NCI-H146 (cell line): ENCODE measurements at regions not wholly inside any gene's neighbourhood (a gene's known extent, or its start where the extent isn't known, plus 50 kb on each side); places are given as distances from the start of the nearest gene placed in this dataset.
A peak's percentile ranks its signal among the peaks of the same experiment; 100 is the strongest.

Experiments
- DNase-seq: peaks from one replicate; lab custom pipeline; 2025; lab: John Stamatoyannopoulos, UW

DNA sequence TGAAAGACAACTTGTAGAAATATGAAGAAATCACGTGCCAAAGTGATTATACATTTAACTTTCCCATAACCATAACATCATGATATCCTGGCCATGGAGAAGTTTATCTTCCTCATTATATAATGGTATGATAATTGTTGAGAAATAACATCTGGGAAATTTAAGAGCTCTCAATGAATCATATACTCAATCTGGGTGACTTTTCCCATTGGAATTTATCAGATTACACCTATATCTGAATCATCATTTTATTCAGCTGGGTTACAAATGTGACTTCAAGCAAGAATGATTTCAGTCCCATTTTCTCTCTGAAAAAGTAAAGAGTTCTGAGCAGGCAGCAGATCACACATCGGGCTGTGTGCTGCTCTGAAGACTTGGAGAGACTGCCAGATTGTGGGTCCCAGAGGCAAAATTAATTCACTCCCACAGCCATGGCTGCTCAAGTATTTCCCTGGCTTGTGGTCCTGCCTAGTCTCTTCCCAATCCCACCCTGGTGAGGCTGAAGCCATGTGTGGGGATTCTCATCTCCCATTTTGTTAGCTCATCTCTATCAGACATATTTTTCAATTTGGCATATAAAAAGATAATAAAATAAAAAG is 278.0 kb downstream of the MRPL39 start:
- no peak for DNase-seq

DNA sequence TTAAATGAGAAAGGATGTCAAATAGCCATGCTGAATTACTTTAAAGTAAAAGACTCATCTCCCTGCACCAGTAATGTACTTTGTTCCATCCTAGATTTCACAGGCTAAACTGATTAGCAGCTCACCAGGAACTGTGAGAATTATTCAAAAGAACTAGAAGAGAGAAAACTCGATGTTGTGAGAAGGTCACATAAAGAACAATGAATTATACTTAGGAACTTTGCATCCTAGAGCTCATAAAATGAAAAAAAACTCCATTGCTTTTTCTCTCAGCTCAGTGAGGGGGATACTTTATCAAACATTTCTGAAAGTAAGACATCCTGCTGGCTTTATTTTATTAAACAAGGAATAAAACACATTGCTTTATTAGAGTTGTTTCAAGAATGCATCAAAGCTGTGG is 278.5 kb downstream of the MRPL39 start:
- DNase-seq, result no peak

DNA sequence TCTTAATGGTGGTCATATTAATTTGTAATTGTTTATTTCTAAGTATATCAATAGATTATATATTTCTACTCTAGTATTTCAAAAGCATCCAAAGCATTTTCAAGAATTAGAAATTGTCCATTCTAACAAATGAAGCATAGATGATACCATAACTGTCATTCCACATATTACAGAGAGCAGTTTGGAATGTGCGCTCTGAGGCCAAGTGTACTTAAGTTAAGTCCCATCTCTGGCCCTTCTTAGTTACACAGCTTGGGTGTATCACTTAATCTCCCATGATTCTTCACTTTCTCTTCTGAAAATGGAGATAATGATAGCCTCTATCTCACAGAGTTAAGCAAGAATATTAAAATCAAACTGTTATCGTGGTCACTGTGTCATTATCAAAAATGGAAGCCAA is 281.1 kb downstream of the MRPL39 start:
- no peak for DNase-seq

DNA sequence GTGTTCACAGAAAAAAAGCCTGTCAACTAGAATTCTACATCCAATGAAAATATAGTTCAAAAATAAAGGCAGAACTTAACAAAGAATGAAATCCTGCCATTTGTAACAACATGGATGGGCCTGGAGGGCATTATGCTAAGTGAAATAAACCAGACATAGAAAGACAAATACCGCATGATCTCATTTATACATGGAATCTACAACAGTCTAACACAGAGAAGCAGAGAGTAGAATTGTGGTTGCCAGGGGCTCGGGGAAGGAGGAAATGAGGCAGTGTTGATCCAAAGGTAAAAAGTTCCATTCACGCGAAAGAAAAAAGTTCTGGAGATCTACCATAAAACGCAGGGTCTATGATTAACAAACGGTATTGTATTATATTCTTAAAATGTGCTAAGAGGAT is 282.6 kb downstream of the MRPL39 start:
- DNase-seq, result no peak

DNA sequence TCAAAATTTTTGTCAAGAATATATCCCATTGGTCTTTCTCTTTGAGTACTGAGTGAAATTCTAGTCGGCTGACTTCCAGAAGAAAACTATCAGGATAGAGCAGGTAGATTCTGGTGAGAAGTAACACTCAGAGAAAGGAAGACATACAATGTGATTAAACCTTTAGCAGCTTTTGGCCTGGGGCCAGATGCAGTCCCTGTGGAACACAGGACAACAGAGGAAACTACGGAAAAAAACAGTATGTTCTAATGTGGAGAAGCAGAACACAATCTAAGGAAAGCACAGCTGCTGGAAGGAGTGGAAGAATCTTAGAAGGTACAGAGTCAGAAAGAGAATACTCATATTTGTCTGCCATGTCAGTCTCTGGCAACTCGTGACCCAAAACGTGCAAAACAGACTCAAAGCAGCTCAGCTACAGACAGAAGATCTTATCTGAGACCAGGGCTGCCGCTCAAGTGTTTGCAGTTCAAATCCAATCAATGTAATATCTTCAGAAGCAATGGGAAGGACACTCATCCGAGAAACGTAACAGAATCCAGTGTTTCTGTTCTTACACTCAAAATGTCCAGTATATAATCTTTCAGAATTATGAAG is 283.8 kb downstream of the MRPL39 start:
- DNase-seq, result no peak

DNA sequence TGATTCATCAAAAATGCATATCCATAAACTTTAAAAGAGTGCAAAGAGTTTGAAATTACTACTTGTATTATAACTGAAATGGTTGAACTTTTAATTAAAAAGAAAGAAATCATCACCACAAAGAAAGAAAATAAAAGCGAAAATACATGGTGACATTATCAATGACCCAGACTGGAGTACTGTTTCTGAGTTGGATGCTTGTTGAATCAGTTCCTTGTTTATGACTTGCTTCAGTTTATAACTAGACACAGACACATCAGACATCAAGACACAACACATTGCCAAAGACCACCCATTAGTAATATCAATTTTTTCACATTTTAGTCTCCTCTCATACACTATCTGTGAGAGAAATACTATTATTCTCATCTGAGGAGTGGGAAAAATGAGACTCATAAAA is 293.0 kb downstream of the MRPL39 start:
- no peak for DNase-seq

DNA sequence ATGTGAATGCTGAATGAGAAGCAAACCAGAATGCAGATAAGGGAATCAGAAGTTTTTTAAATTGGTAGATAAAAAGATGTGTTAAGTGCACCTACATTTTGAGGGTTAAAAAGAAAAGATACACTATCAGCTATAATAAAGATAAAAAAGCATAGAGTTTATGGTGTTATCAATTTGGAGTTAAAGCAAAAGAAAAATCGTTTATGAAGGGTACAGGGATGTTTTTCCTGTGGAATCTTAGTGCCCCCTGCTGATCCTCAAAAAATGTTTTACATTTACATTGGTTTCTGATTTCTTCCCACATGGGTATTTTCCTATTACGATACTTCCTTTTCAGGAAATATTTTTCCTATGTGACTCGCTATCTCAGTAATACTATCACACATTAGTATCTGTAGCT is 293.5 kb downstream of the MRPL39 start:
- DNase-seq, result peak; percentile 71

DNA sequence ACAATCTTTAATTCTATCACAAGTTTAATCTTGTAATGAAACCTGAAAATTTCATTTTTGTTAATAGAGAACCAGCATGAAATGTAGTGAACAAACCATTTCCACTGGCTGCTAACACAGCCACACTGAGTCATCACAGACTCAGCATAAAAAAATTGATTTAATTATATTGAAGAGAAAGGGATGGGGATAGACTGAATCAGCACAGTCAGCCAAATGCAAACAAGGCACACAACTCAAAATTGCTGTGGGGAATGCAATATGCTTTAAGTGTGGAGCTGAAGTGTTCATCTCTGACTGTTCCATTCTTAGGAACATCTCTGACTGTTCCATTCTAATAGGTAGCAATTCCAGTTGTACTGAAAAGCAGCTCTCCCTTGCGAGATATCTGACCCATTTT is 299.8 kb downstream of the MRPL39 start:
- no peak for DNase-seq

DNA sequence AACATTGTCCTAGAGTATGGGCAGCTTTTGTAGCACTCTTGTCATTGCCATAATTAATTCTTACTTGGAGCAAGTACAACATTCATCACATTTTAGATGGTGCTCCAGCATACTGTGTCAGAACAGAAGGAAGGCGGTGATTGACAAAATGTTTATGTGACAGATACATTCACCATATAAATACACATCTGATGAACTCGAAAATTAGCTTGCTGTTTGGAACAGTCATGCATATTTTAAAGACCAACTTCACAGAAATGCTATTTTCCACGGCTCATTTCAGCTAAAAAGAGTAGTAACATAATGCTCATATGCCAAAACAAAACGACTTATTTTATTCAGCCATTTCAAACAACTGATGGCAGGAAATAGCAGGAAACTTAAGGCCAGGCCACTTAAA is 302.7 kb downstream of the MRPL39 start:
- DNase-seq, result no peak

DNA sequence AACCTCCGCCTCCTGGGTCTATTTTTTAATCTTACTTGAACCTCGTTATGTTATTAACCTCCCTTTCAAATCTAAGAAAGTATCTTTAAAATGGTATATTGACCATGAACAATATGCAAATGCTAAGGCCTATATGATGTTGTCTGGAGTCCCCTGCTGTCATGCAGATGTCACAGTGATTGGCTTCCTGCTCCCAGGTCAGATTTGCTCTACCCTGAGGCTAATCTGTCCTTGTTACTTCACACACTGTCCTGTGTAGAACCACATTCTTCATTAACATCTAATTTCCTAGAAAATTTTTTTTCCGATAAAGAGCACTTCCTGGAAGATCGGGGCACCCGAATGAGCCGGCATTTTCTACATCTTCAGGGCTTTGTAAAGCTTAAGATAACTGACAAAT is 306.6 kb downstream of the MRPL39 start:
- no peak for DNase-seq

DNA sequence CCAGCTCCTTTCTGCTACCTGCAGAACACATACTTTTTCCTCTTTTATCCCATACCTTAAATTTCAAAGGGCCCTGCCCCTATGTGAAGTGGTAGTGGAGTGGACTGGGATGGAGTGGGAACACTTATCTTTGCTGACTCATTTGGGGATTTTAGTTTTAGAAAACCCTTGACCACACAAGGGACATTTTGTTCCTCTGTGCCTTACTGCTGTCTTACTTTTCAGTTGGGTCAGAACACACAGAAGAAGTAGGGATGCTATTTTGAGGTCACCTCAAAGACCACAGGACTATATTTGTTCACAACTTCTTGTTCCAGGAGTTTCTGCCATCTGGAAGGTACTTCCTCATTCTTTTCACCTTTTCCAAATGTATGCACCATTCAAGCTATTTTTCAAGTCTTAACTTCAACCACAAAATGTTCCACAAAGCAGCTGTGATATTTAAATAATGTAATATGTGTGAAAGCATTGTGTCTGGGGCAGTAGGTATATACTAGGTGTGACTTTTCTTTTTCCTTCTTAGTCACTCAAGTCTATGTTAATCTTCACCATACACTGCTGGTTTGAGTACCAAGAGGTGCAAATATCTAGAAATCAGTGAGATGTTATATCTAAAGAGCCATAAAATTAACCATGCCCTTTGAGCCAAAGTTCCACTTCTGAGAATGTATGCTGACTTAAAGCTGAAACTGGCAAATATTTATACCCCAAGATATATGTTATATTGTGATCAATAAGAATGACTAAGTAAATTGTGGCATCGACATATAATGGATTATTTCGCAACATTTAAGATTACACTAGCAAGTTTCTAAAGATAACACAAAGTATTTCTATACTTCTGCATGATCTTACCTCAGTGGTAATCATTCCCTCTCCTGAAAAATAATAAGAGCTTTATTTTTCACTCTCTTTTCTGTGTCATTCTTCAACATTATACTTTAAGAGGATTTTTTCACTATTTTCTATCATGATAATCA is 308.5 kb downstream of the MRPL39 start:
- DNase-seq, result no peak

DNA sequence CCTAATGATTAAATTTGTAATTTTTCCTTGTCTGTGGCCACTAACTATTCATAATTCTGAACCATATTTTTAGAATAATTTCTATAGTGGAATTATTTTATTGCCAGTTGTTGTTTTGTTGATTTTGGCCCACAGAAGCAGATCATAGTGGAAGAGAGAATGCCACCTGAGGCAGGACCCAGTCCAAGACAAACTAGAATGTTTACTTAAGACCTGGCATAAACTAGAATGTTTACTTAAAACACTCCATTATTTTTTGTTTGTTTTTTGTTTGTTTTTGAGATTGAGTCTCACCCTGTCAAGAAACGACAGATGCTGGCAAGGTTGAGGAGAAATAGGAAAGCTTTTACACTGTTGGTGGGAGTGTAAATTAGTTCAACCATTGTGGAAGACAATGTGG is 310.2 kb downstream of the MRPL39 start:
- no peak for DNase-seq

DNA sequence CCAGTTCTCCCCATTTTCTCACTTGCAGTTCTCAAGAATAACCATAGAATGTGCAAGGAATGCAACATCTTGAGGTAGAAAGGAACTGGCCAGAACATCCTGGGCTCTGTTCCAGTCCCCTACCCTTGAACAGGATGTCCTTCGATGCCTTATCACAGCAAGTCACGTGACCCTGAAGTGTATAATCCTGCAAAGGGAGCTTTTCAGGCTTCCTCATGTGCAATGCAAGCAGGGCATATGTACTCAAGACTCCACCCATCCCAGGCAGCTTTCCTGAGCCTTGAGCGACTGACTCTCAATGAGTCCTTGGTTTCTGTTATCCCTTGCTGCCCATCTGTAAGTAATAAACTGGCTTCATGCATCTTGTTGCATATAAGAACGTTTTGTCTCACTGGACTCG is 311.0 kb downstream of the MRPL39 start:
- no peak for DNase-seq

DNA sequence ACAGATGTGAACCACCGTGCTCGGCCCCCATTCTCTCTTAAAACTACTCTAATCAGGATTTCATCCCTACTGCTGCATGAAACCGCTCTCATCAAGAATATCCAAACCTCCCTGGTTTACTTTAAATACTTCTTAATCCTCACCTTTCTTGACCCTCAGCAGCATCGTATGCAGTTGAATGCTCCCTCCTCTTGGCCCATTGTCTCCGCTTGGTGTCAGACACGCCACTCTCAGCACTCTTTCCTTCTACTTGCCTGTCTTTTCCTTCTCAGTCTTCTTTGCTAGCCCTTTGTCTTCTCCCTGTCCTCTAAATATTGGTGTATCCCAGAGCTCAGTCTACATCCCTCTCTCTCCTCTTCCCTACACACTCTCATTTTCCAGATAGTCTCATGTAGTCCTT is 314.9 kb downstream of the MRPL39 start:
- no peak for DNase-seq

DNA sequence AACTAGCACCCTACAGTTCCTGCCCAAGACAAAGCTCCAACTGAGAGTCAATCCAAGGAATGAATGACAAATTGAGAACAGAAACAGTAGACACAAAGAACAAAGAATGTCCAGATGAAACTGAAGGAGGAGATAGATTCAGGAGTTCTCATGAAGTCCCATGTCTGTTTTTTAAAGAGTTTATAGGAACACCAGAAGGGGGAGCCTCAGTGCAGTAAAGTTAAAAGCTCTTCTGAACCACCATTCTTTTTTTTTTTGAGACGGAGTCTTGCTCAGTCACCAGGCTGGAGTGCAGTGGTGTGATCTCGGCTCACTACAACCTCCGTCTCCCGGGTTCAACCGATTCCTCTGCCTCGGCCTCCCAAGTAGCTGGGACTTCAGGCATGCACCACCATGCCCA is 323.6 kb downstream of the MRPL39 start:
- peak; percentile 5 for DNase-seq

DNA sequence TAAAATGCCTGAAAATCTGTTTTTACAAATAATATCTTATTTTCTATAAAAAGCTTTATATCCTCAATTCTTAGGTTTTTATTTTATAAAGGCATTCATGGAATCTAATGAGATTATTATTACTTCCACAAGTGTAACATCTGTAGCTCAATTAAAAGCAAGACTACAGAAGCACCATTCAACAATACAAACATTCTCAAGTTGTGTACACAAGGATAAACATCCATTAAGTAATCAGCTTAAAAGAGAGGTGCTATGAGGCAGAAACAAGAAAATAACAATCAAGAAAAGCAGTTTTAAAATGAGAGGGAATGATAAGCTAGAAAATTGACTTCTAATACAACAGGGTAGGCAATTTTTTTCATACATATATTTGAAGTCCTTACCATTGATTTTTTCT is 326.1 kb downstream of the MRPL39 start:
- peak; percentile 6 for DNase-seq

DNA sequence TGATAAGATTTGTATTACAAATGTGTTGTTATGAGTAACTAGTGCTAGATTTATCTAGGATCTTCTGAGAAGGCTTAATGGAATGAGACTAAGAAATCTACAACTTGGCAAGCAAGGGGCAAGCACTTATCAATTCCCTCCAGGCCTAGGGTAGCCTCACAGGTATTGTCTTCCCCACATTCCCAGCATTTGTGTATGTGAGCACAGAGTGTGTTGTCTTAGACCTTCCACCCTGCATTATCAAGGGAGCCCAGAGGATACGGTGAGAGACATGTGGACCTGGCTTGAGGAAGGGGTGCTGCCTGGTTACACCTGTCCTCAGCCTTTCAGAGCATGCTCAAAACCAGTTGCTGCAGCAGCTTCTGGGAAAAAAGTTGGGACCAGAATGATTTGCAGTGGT is 327.2 kb downstream of the MRPL39 start:
- DNase-seq, result no peak

DNA sequence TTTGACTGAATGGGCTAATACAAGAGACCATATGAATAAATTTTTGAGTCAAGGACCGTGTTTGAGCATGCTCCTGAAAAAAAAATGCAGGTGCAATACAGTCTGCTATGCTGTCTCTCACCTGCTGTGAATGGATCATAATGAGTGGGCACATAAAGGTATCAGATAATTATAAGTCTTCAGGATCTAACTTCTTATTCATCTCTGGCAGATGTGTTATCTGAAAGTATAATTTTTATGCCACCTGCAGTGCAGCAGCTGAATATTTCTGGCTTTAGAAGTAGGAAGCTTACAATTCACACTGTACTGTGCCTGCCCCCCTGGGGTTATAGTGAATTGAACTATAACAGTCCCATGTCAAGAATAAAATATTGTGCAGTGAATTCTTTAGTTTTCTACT is 333.3 kb downstream of the MRPL39 start:
- DNase-seq, result peak; percentile 96

DNA sequence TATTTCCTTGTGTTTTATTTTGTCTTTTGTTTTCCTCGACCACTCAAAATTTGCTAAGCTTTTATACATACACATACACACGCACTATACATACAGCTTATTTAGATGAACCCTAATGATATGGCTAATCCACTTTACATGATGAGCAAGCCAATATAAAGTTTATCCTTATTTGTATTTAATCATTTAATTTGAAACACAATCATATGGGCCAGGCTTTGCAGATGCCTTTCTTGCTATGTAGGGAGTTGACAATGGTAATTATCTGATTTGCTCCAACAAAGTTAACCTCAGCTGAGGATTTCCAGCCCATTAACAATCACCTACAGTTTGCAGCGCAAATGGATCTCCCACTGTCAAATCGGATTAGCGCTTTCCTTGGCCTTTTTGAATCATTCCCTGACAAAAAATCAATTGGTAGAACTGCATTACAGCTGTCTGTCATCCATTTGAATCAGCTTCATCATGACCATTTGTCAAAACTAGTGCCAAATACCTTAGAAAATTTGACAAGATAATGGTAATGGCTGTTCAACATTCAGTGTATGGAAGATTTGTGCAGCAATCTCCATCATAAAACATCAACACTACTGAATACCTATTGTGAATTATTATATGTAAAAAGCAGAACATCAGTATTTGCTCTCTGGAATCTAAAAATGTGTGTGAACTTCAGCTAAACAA is 352.6 kb downstream of the MRPL39 start:
- peak; percentile 57 for DNase-seq

DNA sequence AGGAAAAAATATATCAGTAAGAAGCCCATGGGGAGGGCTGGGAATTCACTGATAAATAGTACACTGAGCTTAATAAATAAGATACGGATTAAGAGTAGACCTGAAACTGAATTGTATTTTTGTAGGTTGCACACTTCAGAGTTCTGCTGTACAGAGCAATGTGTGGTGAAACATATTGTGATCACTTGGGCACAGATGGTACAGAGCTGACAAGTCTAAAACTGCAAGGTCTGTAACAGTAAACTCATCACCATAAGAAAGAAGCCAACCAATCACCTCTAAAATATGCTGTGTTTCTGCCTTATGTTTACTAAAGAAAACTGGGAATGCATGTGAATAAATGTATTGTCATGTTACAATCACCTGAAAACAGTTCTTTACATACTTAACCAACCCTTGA is 360.7 kb downstream of the MRPL39 start:
- no peak for DNase-seq

DNA sequence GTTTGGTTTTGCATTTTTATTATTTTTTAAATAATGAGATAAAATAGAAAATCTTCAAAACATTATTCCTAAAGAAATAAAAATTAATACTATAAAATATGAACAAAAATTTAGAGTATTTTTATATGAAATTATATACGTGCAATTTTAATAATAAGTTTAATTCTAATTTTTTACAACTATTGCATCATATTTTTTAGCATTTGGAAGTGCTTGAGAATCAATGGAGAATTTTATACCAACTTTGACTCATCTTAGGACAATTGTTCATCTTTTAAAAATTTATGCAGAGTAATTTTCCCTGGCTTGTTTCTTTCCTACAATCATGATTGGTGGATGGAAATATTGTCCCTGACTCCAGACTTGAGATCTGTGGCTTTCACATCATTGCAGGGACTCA is 362.5 kb downstream of the MRPL39 start:
- no peak for DNase-seq

DNA sequence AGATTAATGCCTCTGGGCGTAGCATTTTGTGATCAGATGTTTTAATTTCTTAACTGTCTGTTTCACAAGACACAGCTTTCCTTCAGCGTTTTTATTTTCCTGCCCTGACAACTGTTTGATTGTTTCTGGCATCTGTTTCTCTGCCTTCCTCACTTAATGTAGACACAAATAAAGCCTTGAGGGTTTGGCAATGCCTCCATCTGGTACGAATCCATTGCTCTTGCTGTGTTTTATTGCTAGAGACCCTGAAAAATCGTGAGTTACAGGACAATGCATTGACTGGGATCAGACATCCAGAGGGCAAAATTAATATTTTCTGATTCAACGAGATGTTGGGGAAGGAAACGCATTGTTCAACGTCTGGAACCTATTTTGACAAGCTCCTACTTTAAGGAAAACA is 363.5 kb downstream of the MRPL39 start:
- DNase-seq, result no peak

DNA sequence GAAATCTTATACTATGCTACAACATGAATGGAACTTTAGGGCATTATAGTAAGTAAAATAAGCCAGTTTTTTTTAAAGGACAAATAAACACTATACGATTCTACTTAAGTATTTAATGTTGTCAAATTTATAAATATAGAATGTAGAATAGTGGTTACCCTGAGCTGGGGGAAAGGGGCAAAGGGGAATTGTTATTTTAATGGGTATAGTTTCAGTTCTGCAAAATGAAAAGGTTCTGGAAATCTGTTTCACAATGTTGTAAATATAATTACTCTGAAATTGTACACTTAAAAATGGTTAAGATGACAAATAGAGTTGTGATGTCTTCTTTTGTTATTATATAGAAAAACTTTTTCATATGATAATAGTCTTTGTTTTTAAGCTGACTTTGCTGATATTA is 366.3 kb downstream of the MRPL39 start:
- DNase-seq, result no peak
